GM23338 (cell line): ENCODE measurements at regions not wholly inside any gene's neighbourhood (a gene's known extent, or its start where the extent isn't known, plus 50 kb on each side); places are given as distances from the start of the nearest gene placed in this dataset.

Source experiments
- ATAC-seq: fragments of 200-7000 bp; cut with Tn5 transposase; 3 replicates; pipeline ENCODE4 v1.9.1; 2020
- DNase-seq: peaks from one replicate; pipeline ENCODE4 v3.0.0-alpha.2; 2015; ENCODE audit warnings: low spot score
- H2AFZ ChIP-seq: fragments of 200-600 bp; sonication (generic); 2 replicates; pipeline ENCODE4 v1.8.0; 2016; ENCODE audit warnings: antibody characterized with exemption, mild to moderate bottlenecking, moderate library complexity
- H3F3A ChIP-seq: fragments of 200-600 bp; sonication (generic); replicated peaks from 2 replicates; pipeline ENCODE4 v1.8.0; 2017; ENCODE audit warnings: antibody characterized with exemption, mixed run types, low read depth
- H3K27ac ChIP-seq: fragments of 200-600 bp; sonication (generic); 2 replicates; pipeline ENCODE4 v1.6.1; 2016; ENCODE audit warnings: low read depth
- H3K27me3 ChIP-seq: fragments of 200-600 bp; sonication (generic); 2 replicates; pipeline ENCODE4 v1.8.0; 2016; ENCODE audit warnings: mild to moderate bottlenecking, mixed run types, moderate library complexity; ENCODE audit not compliant: insufficient read depth
- H3K36me3 ChIP-seq: fragments of 200-600 bp; sonication (generic); 2 replicates; pipeline ENCODE4 v1.8.0; 2016; ENCODE audit warnings: mild to moderate bottlenecking; ENCODE audit not compliant: insufficient read depth
- H3K4me1 ChIP-seq: fragments of 200-600 bp; sonication (generic); 2 replicates; pipeline ENCODE4 v1.8.0; 2016; ENCODE audit warnings: mild to moderate bottlenecking, moderate library complexity; ENCODE audit not compliant: insufficient read depth
- H3K4me2 ChIP-seq: fragments of 200-600 bp; sonication (generic); 2 replicates; pipeline ENCODE4 v1.7.1; 2017; ENCODE audit warnings: mixed run types
- H3K4me3 ChIP-seq: fragments of 200-600 bp; sonication (generic); 2 replicates; pipeline ENCODE4 v1.6.1; 2016; ENCODE audit warnings: mixed run types
- H3K79me2 ChIP-seq: fragments of 200-600 bp; sonication (generic); replicated peaks from 2 replicates; pipeline ENCODE4 v1.8.0; 2017; ENCODE audit warnings: mild to moderate bottlenecking; ENCODE audit not compliant: insufficient read depth
- H3K9me2 ChIP-seq: fragments of 200-600 bp; sonication (generic); 2 replicates; pipeline ENCODE4 v1.8.0; 2017; ENCODE audit not compliant: insufficient read depth
- H4K20me1 ChIP-seq: fragments of 200-600 bp; sonication (generic); replicated peaks from 2 replicates; pipeline ENCODE4 v1.8.0; 2017; ENCODE audit warnings: mild to moderate bottlenecking; ENCODE audit not compliant: insufficient read depth
- H3K27ac Mint-ChIP-seq: 2 replicates; pipeline ENCODE4 v1.8.0; 2020; ENCODE audit warnings: inconsistent platforms, mild to moderate bottlenecking, moderate library complexity, mixed read lengths
- H3K27me3 Mint-ChIP-seq: 3 replicates; pipeline ENCODE4 v1.8.0; 2022; ENCODE audit warnings: low read depth, mild to moderate bottlenecking, moderate library complexity, mixed read lengths, inconsistent platforms; ENCODE audit not compliant: insufficient read depth, poor library complexity
- H3K36me3 Mint-ChIP-seq: 3 replicates; pipeline ENCODE4 v1.8.0; 2021; ENCODE audit warnings: low read depth, mild to moderate bottlenecking, inconsistent platforms, moderate library complexity, mixed read lengths
- H3K4me1 Mint-ChIP-seq: 3 replicates; pipeline ENCODE4 v1.8.0; 2020; ENCODE audit warnings: mild to moderate bottlenecking, inconsistent platforms, mixed read lengths
- H3K4me3 Mint-ChIP-seq: 3 replicates; pipeline ENCODE4 v1.8.0; 2021; ENCODE audit warnings: moderate library complexity, mild to moderate bottlenecking, inconsistent platforms, mixed read lengths
- H3K9me3 Mint-ChIP-seq: 3 replicates; pipeline ENCODE4 v1.8.0; 2020; ENCODE audit warnings: moderate library complexity, mild to moderate bottlenecking, inconsistent platforms, mixed read lengths
- CREB1 ChIP-seq: fragments of 250-450 bp; sonication (Bioruptor Pico); IDR thresholded peaks from 2 replicates; pipeline ENCODE4 v1.5.0; 2020; ENCODE audit warnings: low read depth, mild to moderate bottlenecking, moderate library complexity
- ETS1 ChIP-seq: IDR thresholded peaks from 2 replicates; pipeline ENCODE4 v1.6.1; 2016; ENCODE audit warnings: antibody characterized with exemption
- EZH2 ChIP-seq: fragments of 200-600 bp; sonication (generic); IDR thresholded peaks from one replicate; pipeline ENCODE4 v1.8.0; 2017; ENCODE audit warnings: antibody characterized with exemption, mild to moderate bottlenecking, low read depth; ENCODE audit not compliant: unreplicated experiment
- EZH2phosphoT487 ChIP-seq: fragments of 200-600 bp; sonication (generic); IDR thresholded peaks from one replicate; pipeline ENCODE4 v1.8.1; 2018; ENCODE audit warnings: antibody characterized with exemption; ENCODE audit not compliant: unreplicated experiment
- JUNB ChIP-seq: IDR thresholded peaks from one replicate; pipeline ENCODE4 v1.6.1; 2016; ENCODE audit warnings: antibody characterized with exemption; ENCODE audit not compliant: unreplicated experiment
- NANOG ChIP-seq: IDR thresholded peaks from 2 replicates; pipeline ENCODE4 v1.6.1; 2016; ENCODE audit warnings: antibody characterized with exemption, borderline replicate concordance
- POLR2AphosphoS5 ChIP-seq: IDR thresholded peaks from 2 replicates; pipeline ENCODE4 v1.6.1; 2016; ENCODE audit warnings: antibody characterized with exemption, low read depth
- ZNF114 ChIP-seq: fragments of 250-450 bp; sonication (Bioruptor Pico); IDR thresholded peaks from 2 replicates; pipeline ENCODE4 v1.5.0; 2020; ENCODE audit warnings: mild to moderate bottlenecking, moderate library complexity
- ZNF462 ChIP-seq: fragments of 250-450 bp; sonication (Bioruptor Pico); IDR thresholded peaks from 2 replicates; pipeline ENCODE4 v1.5.0; 2020; ENCODE audit warnings: mild to moderate bottlenecking, moderate library complexity

- TF ChIP-seq ETS1 (no peak), EZH2phosphoT487 (no peak), POLR2AphosphoS5 (no peak), EZH2 (no peak), ZNF462 (no peak), ZNF114 (CRISPR knock-in tag) (no peak)
Observed at GRCh38 chr6:134658596-134658995, 291.3 kb downstream of the ALDH8A1 start (continued).

GRCh38 chr6:134657751-134658527, 292.0 kb downstream of the ALDH8A1 start:
- TF ChIP-seq JUNB (no peak), EZH2 (no peak), NANOG (no peak), CREB1 (no peak)
- no peaks in the 10 kb centered on the region for H3K79me2 ChIP-seq
- H4K20me1 ChIP-seq = no peaks in the 10 kb centered on the region
- no peaks in the 10 kb centered on the region for H3F3A ChIP-seq
- no peak overlapping the region for H3K4me2 ChIP-seq
- DNase-seq (no peak), ATAC-seq (no peak)
- no peak overlapping the region for H2AFZ ChIP-seq
- H3K4me1 ChIP-seq = peaks cover 5% of the 10 kb centered on the region; the same call in 1 of the 2 replicates
- H3K4me1 Mint-ChIP-seq = peaks cover 7% of the 10 kb centered on the region; the same call in 2 of the 3 replicates
- H3K4me3 ChIP-seq = no peak overlapping the region
- H3K36me3 Mint-ChIP-seq = no peaks in the 10 kb centered on the region
- H3K36me3 ChIP-seq = no peaks in the 10 kb centered on the region
- no peaks in the 10 kb centered on the region for H3K27me3 Mint-ChIP-seq
- H3K9me2 ChIP-seq = no peaks in the 10 kb centered on the region
- no peak overlapping the region for H3K27ac ChIP-seq
- H3K27ac Mint-ChIP-seq = no peak overlapping the region
- no peaks in the 10 kb centered on the region for H3K27me3 ChIP-seq
- H3K4me3 Mint-ChIP-seq = no peak overlapping the region
- no peaks in the 10 kb centered on the region for H3K9me3 Mint-ChIP-seq
